ENCODE measurements at regions not wholly inside any gene's neighbourhood (a gene's known extent, or its start where the extent isn't known, plus 50 kb on each side); places are given as distances from the start of the nearest gene placed in this dataset.

DNA sequence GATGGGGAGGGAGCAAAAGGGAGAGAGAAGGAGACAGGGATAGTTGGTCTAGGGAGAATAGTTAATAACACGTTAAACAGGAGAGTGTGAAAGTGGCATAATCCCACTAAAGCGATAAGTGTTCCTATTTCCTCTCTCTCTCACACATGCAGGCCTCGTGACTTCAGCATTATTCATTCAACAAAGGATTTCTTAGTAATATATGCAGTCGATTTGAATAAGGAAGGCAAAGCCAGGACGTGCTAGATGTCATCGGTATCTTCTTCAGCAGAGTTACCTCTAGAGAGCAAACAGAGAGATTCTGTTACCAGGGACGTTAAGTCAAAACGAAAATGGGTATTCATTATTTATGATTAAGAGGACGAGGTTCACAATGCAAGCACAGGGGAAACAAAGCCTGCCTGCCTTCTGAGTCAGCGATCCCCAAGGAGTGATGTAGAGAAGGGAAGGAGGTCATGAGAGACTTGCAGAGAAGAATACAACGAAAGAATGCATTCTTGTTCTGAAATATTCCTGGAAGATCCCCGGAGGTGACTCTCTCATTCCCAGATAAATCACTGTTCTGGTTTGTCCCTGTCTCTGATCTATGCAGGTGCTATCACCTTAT lies 1048.4 kb downstream of the NLGN4X start (continued):
- TF ChIP-seq SMAD1 (IDR thresholded peaks at IDR 0.05; ENCODE audit: low read depth, low read length, partially characterized antibody), result no peak
- TF ChIP-seq ZNF696 (CRISPR knock-in tag; conservative IDR thresholded peaks at IDR 0.05), result no peak

DNA sequence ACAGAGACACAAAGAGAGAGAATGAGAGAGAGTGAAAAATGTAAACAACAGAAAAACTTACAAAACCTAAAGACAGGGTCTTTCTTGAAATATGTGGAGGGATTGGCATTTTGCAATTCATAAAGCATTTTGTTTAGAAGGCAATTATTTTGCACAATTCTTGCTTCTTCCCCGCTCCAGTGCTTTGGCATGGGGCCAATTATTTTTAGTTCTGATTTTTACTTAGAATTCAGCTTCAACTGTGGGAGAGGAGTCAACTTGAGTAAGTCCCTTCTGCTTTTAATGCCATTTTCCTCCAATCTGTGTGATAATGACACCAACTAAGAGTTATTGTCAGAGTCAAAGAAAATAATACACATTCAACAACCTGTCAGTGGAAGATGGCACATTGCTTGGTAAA lies 1051.9 kb downstream of the NLGN4X start:
- Histone ChIP-seq H3K36me3 (ENCODE audit: control insufficient read depth, insufficient read depth, low read length) (no peaks in the 10 kb centered on the region), H3K9me3 (replicated peaks; ENCODE audit: control insufficient read depth, insufficient read depth, low read depth, low read length) (no peaks in the 10 kb centered on the region), H3K4me3 (no peak overlapping the region), H4K20me1 (replicated peaks; ENCODE audit: control insufficient read depth, insufficient read depth, low read length) (no peaks in the 10 kb centered on the region), H3K9me1 (ENCODE audit: control insufficient read depth, insufficient read depth, low read length) (no peaks in the 10 kb centered on the region), H3K4me2 (ENCODE audit: insufficient read depth, low read length) (no peak overlapping the region), H3K79me2 (ENCODE audit: control insufficient read depth, insufficient read depth, low read length) (no peaks in the 10 kb centered on the region), H3K9ac (ENCODE audit: insufficient read depth in 1 of 2, low read depth in 2 of 2, low read length in 2 of 2) (no peak overlapping the region), H3K4me1 (replicated peaks in 1 of 2; ENCODE audit: control insufficient read depth in 2 of 2, insufficient read depth in 2 of 2, low read length in 2 of 2) (no peaks in the 10 kb centered on the region), H2AFZ (ENCODE audit: low read depth, low read length) (no peak overlapping the region), H3K27me3 (ENCODE audit: control insufficient read depth in 2 of 2, insufficient read depth in 2 of 2, low read length in 2 of 2) (no peaks in the 10 kb centered on the region), H3K27ac (ENCODE audit: extremely low read depth, low read depth, low read length) (no peak overlapping the region)
- DNase-seq (ENCODE audit: extremely low read depth in 1 of 4, low spot score in 3 of 4) (no peak), FAIRE-seq (no peak), ATAC-seq (no peak)
- CTCF ChIA-PET (ENCODE audit: low intra/inter-chr PET ratio), result no interaction called here
- no TSS peak for BruUV-seq (replicated peaks)
- POLR2A ChIA-PET, result no interaction called here
- WGBS (ENCODE audit: insufficient coverage, low coverage, missing lambda C conversion rate), result 0% methylated on average over 1 of the region's 1 CpG
- TF ChIP-seq NFIX (CRISPR knock-in tag; IDR thresholded peaks at IDR 0.05; ENCODE audit: low read depth), result peak; percentile 52
- peak; percentile 75 for TF ChIP-seq NFIC (IDR thresholded peaks at IDR 0.05)
- no peak for TF ChIP-seq POLR2AphosphoS5 (IDR thresholded peaks at IDR 0.05; ENCODE audit: control insufficient read depth, insufficient read depth, low read depth, low read length)
- in situ Hi-C loops (cut with MboI) (no loop called here), intact Hi-C loops (cut with micrococcal nuclease) (no loop called here)

DNA sequence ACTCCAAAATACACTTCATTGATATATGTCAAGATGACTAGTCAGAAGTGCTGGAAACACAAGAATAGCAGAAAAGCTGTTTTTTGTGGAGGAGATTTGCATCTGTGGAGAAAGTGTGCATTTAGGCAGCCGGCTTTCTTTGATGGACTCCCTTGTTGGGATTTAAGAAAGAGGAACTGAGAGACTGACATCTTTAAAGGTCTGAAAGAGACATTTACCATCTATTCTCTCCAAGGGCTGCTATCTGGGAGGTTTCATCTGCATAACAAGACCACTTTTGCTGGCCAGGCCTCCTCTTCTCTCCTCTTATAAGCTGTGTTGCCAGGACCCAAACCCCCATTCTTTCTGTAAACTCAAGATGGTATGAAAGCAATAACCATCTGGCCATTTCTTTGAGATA lies 1065.0 kb downstream of the NLGN4X start:
- FAIRE-seq (no peak), ATAC-seq (no peak), DNase-seq (ENCODE audit: extremely low read depth in 1 of 4, low spot score in 3 of 4) (no peak)
- WGBS (ENCODE audit: insufficient coverage, low coverage, missing lambda C conversion rate), result 0% methylated on average over 1 of the region's 1 CpG
- Histone ChIP-seq H2AFZ (ENCODE audit: low read depth, low read length) (no peak overlapping the region), H3K4me3 (no peak overlapping the region), H3K9me1 (ENCODE audit: control insufficient read depth, insufficient read depth, low read length) (no peaks in the 10 kb centered on the region), H3K4me2 (ENCODE audit: insufficient read depth, low read length) (no peak overlapping the region), H3K9ac (ENCODE audit: insufficient read depth in 1 of 2, low read depth in 2 of 2, low read length in 2 of 2) (no peak overlapping the region), H3K27me3 (ENCODE audit: control insufficient read depth in 2 of 2, insufficient read depth in 2 of 2, low read length in 2 of 2) (no peaks in the 10 kb centered on the region), H3K27ac (ENCODE audit: extremely low read depth, low read depth, low read length) (no peak overlapping the region), H3K9me3 (replicated peaks; ENCODE audit: control insufficient read depth, insufficient read depth, low read depth, low read length) (no peaks in the 10 kb centered on the region), H3K4me1 (replicated peaks in 1 of 2; ENCODE audit: control insufficient read depth in 2 of 2, insufficient read depth in 2 of 2, low read length in 2 of 2) (no peaks in the 10 kb centered on the region), H4K20me1 (replicated peaks; ENCODE audit: control insufficient read depth, insufficient read depth, low read length) (no peaks in the 10 kb centered on the region), H3K79me2 (ENCODE audit: control insufficient read depth, insufficient read depth, low read length) (no peaks in the 10 kb centered on the region), H3K36me3 (ENCODE audit: control insufficient read depth, insufficient read depth, low read length) (no peaks in the 10 kb centered on the region)
- in situ Hi-C loops (cut with MboI) (no loop called here), intact Hi-C loops (cut with micrococcal nuclease) (no loop called here)
- CTCF ChIA-PET (ENCODE audit: low intra/inter-chr PET ratio), result no interaction called here
- BruUV-seq (replicated peaks), result no TSS peak
- POLR2A ChIA-PET, result no interaction called here
- TF ChIP-seq HDAC8 (tag; IDR thresholded peaks at IDR 0.05) (no peak), ZNF79 (CRISPR knock-in tag; IDR thresholded peaks at IDR 0.05; ENCODE audit: low read depth) (no peak), SMC3 (conservative IDR thresholded peaks at IDR 0.05; ENCODE audit: insufficient read depth, low read depth, low read length) (no peak), ZBTB1 (CRISPR knock-in tag; IDR thresholded peaks at IDR 0.05; ENCODE audit: borderline replicate concordance, low read depth) (no peak), NONO (IDR thresholded peaks at IDR 0.05; ENCODE audit: low read depth in 2 of 2, low read length in 1 of 2) (no peak)
- TF ChIP-seq, protein P1, sequence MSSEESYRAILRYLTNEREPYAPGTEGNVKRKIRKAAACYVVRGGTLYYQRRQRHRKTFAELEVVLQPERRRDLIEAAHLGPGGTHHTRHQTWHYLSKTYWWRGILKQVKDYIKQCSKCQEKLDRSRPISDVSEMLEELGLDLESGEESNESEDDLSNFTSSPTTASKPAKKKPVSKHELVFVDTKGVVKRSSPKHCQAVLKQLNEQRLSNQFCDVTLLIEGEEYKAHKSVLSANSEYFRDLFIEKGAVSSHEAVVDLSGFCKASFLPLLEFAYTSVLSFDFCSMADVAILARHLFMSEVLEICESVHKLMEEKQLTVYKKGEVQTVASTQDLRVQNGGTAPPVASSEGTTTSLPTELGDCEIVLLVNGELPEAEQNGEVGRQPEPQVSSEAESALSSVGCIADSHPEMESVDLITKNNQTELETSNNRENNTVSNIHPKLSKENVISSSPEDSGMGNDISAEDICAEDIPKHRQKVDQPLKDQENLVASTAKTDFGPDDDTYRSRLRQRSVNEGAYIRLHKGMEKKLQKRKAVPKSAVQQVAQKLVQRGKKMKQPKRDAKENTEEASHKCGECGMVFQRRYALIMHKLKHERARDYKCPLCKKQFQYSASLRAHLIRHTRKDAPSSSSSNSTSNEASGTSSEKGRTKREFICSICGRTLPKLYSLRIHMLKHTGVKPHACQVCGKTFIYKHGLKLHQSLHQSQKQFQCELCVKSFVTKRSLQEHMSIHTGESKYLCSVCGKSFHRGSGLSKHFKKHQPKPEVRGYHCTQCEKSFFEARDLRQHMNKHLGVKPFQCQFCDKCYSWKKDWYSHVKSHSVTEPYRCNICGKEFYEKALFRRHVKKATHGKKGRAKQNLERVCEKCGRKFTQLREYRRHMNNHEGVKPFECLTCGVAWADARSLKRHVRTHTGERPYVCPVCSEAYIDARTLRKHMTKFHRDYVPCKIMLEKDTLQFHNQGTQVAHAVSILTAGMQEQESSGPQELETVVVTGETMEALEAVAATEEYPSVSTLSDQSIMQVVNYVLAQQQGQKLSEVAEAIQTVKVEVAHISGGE (CRISPR knock-in tag; IDR thresholded peaks at IDR 0.05), result no peak
